ENCODE measurements at regions not wholly inside any gene's neighbourhood (a gene's known extent, or its start where the extent isn't known, plus 50 kb on each side); places are given as distances from the start of the nearest gene placed in this dataset.

- no peak overlapping the region for H3K27ac ChIP-seq (ENCODE audit: low read depth, low read length)
- no peak overlapping the region for H2AFZ ChIP-seq (ENCODE audit: low read length)
These were observed 246.4 kb downstream of the FBXO8 start for GRCh38 chr4:174037049-174037448.

DNA sequence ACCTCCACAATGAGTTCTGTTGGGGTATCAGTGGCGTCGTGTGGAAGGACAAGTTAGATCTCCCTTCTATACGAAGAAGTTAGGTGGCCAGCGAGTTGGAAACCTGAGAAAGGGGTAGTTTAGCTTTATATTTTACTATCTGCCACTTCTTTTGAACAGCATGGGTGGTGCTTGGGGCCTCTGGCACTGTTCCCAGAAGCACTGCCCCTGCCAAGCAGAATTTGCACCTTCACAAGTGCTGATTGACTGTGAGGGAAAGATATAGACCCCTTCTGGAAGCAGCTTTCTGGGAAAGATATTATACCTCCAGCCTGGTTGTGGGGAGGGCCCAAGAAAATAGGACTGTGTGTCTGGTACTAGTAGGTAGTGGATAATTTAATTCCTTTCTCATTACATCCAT is 246.9 kb downstream of the FBXO8 start:
- H3K9me3 ChIP-seq (ENCODE audit: low read depth, low read length): no peaks in the 10 kb centered on the region
- H3K27ac ChIP-seq (ENCODE audit: low read depth, low read length): no peak overlapping the region
- H3K4me1 ChIP-seq (ENCODE audit: insufficient read depth, low read length): no peaks in the 10 kb centered on the region
- no peaks in the 10 kb centered on the region for H4K20me1 ChIP-seq (ENCODE audit: insufficient read depth, low read length)
- H2AFZ ChIP-seq (ENCODE audit: low read length): no peak overlapping the region
- H3K4me3 ChIP-seq (ENCODE audit: insufficient read depth, low read length): no peak overlapping the region
- H3K36me3 ChIP-seq (ENCODE audit: insufficient read depth, low read length): no peaks in the 10 kb centered on the region
- H3K27me3 ChIP-seq (ENCODE audit: insufficient read depth, low read length): no peaks in the 10 kb centered on the region
- TF ChIP-seq, protein P1, sequence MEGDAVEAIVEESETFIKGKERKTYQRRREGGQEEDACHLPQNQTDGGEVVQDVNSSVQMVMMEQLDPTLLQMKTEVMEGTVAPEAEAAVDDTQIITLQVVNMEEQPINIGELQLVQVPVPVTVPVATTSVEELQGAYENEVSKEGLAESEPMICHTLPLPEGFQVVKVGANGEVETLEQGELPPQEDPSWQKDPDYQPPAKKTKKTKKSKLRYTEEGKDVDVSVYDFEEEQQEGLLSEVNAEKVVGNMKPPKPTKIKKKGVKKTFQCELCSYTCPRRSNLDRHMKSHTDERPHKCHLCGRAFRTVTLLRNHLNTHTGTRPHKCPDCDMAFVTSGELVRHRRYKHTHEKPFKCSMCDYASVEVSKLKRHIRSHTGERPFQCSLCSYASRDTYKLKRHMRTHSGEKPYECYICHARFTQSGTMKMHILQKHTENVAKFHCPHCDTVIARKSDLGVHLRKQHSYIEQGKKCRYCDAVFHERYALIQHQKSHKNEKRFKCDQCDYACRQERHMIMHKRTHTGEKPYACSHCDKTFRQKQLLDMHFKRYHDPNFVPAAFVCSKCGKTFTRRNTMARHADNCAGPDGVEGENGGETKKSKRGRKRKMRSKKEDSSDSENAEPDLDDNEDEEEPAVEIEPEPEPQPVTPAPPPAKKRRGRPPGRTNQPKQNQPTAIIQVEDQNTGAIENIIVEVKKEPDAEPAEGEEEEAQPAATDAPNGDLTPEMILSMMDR (IDR thresholded peaks at IDR 0.05; ENCODE audit: extremely low read depth, low read depth, low read length): no peak
- H3K4me2 ChIP-seq (ENCODE audit: insufficient read depth, low read length): no peak overlapping the region
- H3K79me2 ChIP-seq (ENCODE audit: insufficient read depth, low read length): no peaks in the 10 kb centered on the region
- no peak for DNase-seq (ENCODE audit: insufficient read length, low spot score, missing footprints)

More at GRCh38 chr4:174037049-174037448, 246.4 kb downstream of the FBXO8 start:
- Histone ChIP-seq H3K27me3 (ENCODE audit: insufficient read depth, low read length) (no peaks in the 10 kb centered on the region), H3K4me1 (ENCODE audit: insufficient read depth, low read length) (no peaks in the 10 kb centered on the region), H3K36me3 (ENCODE audit: insufficient read depth, low read length) (no peaks in the 10 kb centered on the region), H3K4me3 (ENCODE audit: insufficient read depth, low read length) (no peak overlapping the region), H4K20me1 (ENCODE audit: insufficient read depth, low read length) (no peaks in the 10 kb centered on the region), H3K79me2 (ENCODE audit: insufficient read depth, low read length) (no peaks in the 10 kb centered on the region), H3K4me2 (ENCODE audit: insufficient read depth, low read length) (no peak overlapping the region), H3K9me3 (ENCODE audit: low read depth, low read length) (no peaks in the 10 kb centered on the region)
- TF ChIP-seq, protein P1 (IDR thresholded peaks at IDR 0.05; ENCODE audit: extremely low read depth, low read depth, low read length): no peak
- peak; percentile 11 for DNase-seq (ENCODE audit: insufficient read length, low spot score, missing footprints)

- no peak for DNase-seq (ENCODE audit: insufficient read length, low spot score, missing footprints)
- Histone ChIP-seq H3K27me3 (ENCODE audit: insufficient read depth, low read length) (no peaks in the 10 kb centered on the region), H3K9me3 (ENCODE audit: low read depth, low read length) (no peaks in the 10 kb centered on the region), H3K27ac (ENCODE audit: low read depth, low read length) (no peak overlapping the region), H3K4me3 (ENCODE audit: insufficient read depth, low read length) (no peak overlapping the region), H3K79me2 (ENCODE audit: insufficient read depth, low read length) (no peaks in the 10 kb centered on the region), H2AFZ (ENCODE audit: low read length) (no peak overlapping the region), H4K20me1 (ENCODE audit: insufficient read depth, low read length) (no peaks in the 10 kb centered on the region), H3K36me3 (ENCODE audit: insufficient read depth, low read length) (no peaks in the 10 kb centered on the region), H3K4me1 (ENCODE audit: insufficient read depth, low read length) (no peaks in the 10 kb centered on the region), H3K4me2 (ENCODE audit: insufficient read depth, low read length) (no peak overlapping the region)
- TF ChIP-seq, protein P1 (IDR thresholded peaks at IDR 0.05; ENCODE audit: extremely low read depth, low read depth, low read length): no peak
These were observed 247.4 kb downstream of the FBXO8 start for GRCh38 chr4:174036111-174036510.

- no peak for DNase-seq (ENCODE audit: insufficient read length, low spot score, missing footprints)
- Histone ChIP-seq H3K27me3 (ENCODE audit: insufficient read depth, low read length) (no peaks in the 10 kb centered on the region), H3K4me2 (ENCODE audit: insufficient read depth, low read length) (no peak overlapping the region), H3K4me1 (ENCODE audit: insufficient read depth, low read length) (no peaks in the 10 kb centered on the region), H3K9me3 (ENCODE audit: low read depth, low read length) (no peaks in the 10 kb centered on the region), H4K20me1 (ENCODE audit: insufficient read depth, low read length) (no peaks in the 10 kb centered on the region), H3K27ac (ENCODE audit: low read depth, low read length) (no peak overlapping the region), H3K79me2 (ENCODE audit: insufficient read depth, low read length) (no peaks in the 10 kb centered on the region), H3K36me3 (ENCODE audit: insufficient read depth, low read length) (no peaks in the 10 kb centered on the region), H3K4me3 (ENCODE audit: insufficient read depth, low read length) (no peak overlapping the region), H2AFZ (ENCODE audit: low read length) (no peak overlapping the region)
- TF ChIP-seq, protein P1 (IDR thresholded peaks at IDR 0.05; ENCODE audit: extremely low read depth, low read depth, low read length): no peak
These were observed 259.8 kb downstream of the FBXO8 start for GRCh38 chr4:174023641-174024040.
